Fibroblast of lung (primary cell): ENCODE measurements at regions not wholly inside any gene's neighbourhood (a gene's known extent, or its start where the extent isn't known, plus 50 kb on each side); places are given as distances from the start of the nearest gene placed in this dataset.
A peak's percentile ranks its signal among the peaks of the same experiment; 100 is the strongest.

Experiments
- DNase-seq, 2 donors: peaks; one replicate each; pipeline versions ENCODE4 v3.0.0 to v3.0.0-alpha.2; 2010; ENCODE audit warnings: low read depth in 2 of 2
- H2AFZ ChIP-seq: 2 replicates; pipeline ENCODE4 v1.5.1; 2012; ENCODE audit warnings: low read length, control low read depth, inconsistent platforms
- H3K27ac ChIP-seq: 2 replicates; pipeline ENCODE4 v1.5.1; 2011; ENCODE audit warnings: low read length, control low read depth; ENCODE audit not compliant: insufficient read depth
- H3K27me3 ChIP-seq: 2 replicates; pipeline ENCODE4 v1.5.1; 2011; ENCODE audit warnings: mild to moderate bottlenecking, low read length; ENCODE audit not compliant: control insufficient read depth, insufficient read depth
- H3K36me3 ChIP-seq: 2 replicates; pipeline ENCODE4 v1.5.1; 2011; ENCODE audit warnings: low read length; ENCODE audit not compliant: control insufficient read depth, insufficient read depth
- H3K4me1 ChIP-seq: 2 replicates; pipeline ENCODE4 v1.5.1; 2011; ENCODE audit warnings: low read length; ENCODE audit not compliant: control insufficient read depth, insufficient read depth; ENCODE audit errors: extremely low read depth
- H3K4me2 ChIP-seq: 2 replicates; pipeline ENCODE4 v1.5.1; 2011; ENCODE audit warnings: low read length, control low read depth; ENCODE audit not compliant: insufficient read depth; ENCODE audit errors: extremely low read depth
- H3K4me3 ChIP-seq, 4 experiments: fragments of 200-600 bp in 1 of 4; sonication (generic) in 1 of 4; replicated peaks in 1 of 4; 2 replicates each; pipeline ENCODE4 v1.5.1; 2011 to 2016; ENCODE audit warnings: low read length in 4 of 4, low read depth in 3 of 4, mild to moderate bottlenecking in 3 of 4, control low read depth in 2 of 4, inconsistent platforms in 1 of 4, mixed read lengths in 1 of 4; ENCODE audit not compliant: insufficient read depth in 1 of 4; ENCODE audit errors: control extremely low read depth in 1 of 4
- H3K79me2 ChIP-seq: 2 replicates; pipeline ENCODE4 v1.5.1; 2012; ENCODE audit warnings: mild to moderate bottlenecking, low read length, inconsistent platforms; ENCODE audit not compliant: control insufficient read depth, insufficient read depth
- H3K9ac ChIP-seq: 2 replicates; pipeline ENCODE4 v1.5.1; 2011; ENCODE audit warnings: mild to moderate bottlenecking, low read length, control low read depth; ENCODE audit not compliant: insufficient read depth
- H3K9me3 ChIP-seq: 2 replicates; pipeline ENCODE4 v1.5.1; 2012; ENCODE audit warnings: low read depth, low read length; ENCODE audit not compliant: control insufficient read depth, insufficient read depth
- H4K20me1 ChIP-seq: 2 replicates; pipeline ENCODE4 v1.5.1; 2011; ENCODE audit warnings: low read length; ENCODE audit not compliant: control insufficient read depth, insufficient read depth; ENCODE audit errors: extremely low read depth
- CTCF ChIP-seq, 2 donors: IDR thresholded peaks in 1 of 2; conservative IDR thresholded peaks in 1 of 2; 1 replicate in 1 of 2; 2 replicates in 1 of 2; pipeline ENCODE4 v1.5.1; 2011 to 2012; ENCODE audit warnings: low read length in 2 of 2, control low read depth in 1 of 2, inconsistent platforms in 1 of 2, low read depth in 1 of 2, mild to moderate bottlenecking in 1 of 2
- EZH2 ChIP-seq: IDR thresholded peaks from 2 replicates; pipeline ENCODE4 v1.5.1; 2012; ENCODE audit warnings: low read length, control low read depth, mild to moderate bottlenecking; ENCODE audit errors: missing control alignments

- Histone ChIP-seq H3K9ac (no peak overlapping the region), H3K79me2 (no peaks in the 10 kb centered on the region), H3K9me3 (no peaks in the 10 kb centered on the region), H3K4me1 (no peaks in the 10 kb centered on the region), H2AFZ (no peak overlapping the region), H3K4me2 (no peak overlapping the region), H4K20me1 (no peaks in the 10 kb centered on the region), H3K27ac (no peak overlapping the region), H3K4me3 (no peak overlapping the region), H3K36me3 (no peaks in the 10 kb centered on the region), H3K27me3 (no peaks in the 10 kb centered on the region)
- peak; percentile 52 to 91 for DNase-seq
- TF ChIP-seq EZH2 (no peak), CTCF (conservative IDR thresholded peaks at IDR 0.05 in 1 of 2, IDR thresholded peaks at IDR 0.05 in 1 of 2; ENCODE audit: low read depth in 1 of 2, low read length in 2 of 2) (peak; percentile 57 to 70)
Measured at GRCh38 chr10:10677479-10677878, 340.2 kb upstream of the CELF2 start.

GRCh38 chr10:10680496-10680895 is 337.2 kb upstream of the CELF2 start:
- no peak overlapping the region for H3K27ac ChIP-seq
- no peaks in the 10 kb centered on the region for H3K4me1 ChIP-seq
- no peaks in the 10 kb centered on the region for H3K27me3 ChIP-seq
- no peaks in the 10 kb centered on the region for H3K36me3 ChIP-seq
- H4K20me1 ChIP-seq: no peaks in the 10 kb centered on the region
- no peak overlapping the region for H3K9ac ChIP-seq
- no peaks in the 10 kb centered on the region for H3K79me2 ChIP-seq
- no peak overlapping the region for H2AFZ ChIP-seq
- H3K9me3 ChIP-seq: no peaks in the 10 kb centered on the region
- TF ChIP-seq CTCF (conservative IDR thresholded peaks at IDR 0.05 in 1 of 2, IDR thresholded peaks at IDR 0.05 in 1 of 2; ENCODE audit: low read depth in 1 of 2, low read length in 2 of 2): no peak
- TF ChIP-seq EZH2: no peak
- no peak overlapping the region for H3K4me3 ChIP-seq
- no peak overlapping the region for H3K4me2 ChIP-seq
- no peak for DNase-seq

GRCh38 chr10:10684972-10685371 is 332.7 kb upstream of the CELF2 start:
- Histone ChIP-seq H3K36me3 (no peaks in the 10 kb centered on the region), H2AFZ (no peak overlapping the region), H4K20me1 (no peaks in the 10 kb centered on the region), H3K4me3 (no peak overlapping the region), H3K9me3 (no peaks in the 10 kb centered on the region), H3K4me2 (no peak overlapping the region), H3K9ac (no peak overlapping the region), H3K27ac (no peak overlapping the region), H3K79me2 (no peaks in the 10 kb centered on the region), H3K4me1 (no peaks in the 10 kb centered on the region), H3K27me3 (no peaks in the 10 kb centered on the region)
- no peak for DNase-seq
- TF ChIP-seq EZH2: no peak
- TF ChIP-seq CTCF (conservative IDR thresholded peaks at IDR 0.05 in 1 of 2, IDR thresholded peaks at IDR 0.05 in 1 of 2; ENCODE audit: low read depth in 1 of 2, low read length in 2 of 2): no peak
